ENCODE measurements at regions not wholly inside any gene's neighbourhood (a gene's known extent, or its start where the extent isn't known, plus 50 kb on each side); places are given as distances from the start of the nearest gene placed in this dataset.

GRCh38 chr22:47565607-47566006 lies 803.2 kb downstream of the TBC1D22A start:
- no peak for DNase-seq (ENCODE audit: low read depth)

GRCh38 chr22:47564651-47565434 lies 802.4 kb downstream of the TBC1D22A start:
- DNase-seq (ENCODE audit: low read depth), result no peak

- no peak for DNase-seq (ENCODE audit: low read depth)
Observed at GRCh38 chr22:47564158-47564450, 801.7 kb downstream of the TBC1D22A start.

- no peak for DNase-seq (ENCODE audit: low read depth)
Observed at GRCh38 chr22:47563406-47564157, 801.1 kb downstream of the TBC1D22A start.

GRCh38 chr22:47561766-47562165 lies 799.3 kb downstream of the TBC1D22A start:
- DNase-seq (ENCODE audit: low read depth), result no peak

- DNase-seq (ENCODE audit: low read depth), result no peak
Observed at GRCh38 chr22:47561115-47561675, 798.7 kb downstream of the TBC1D22A start.

GRCh38 chr22:47558828-47559700 lies 796.6 kb downstream of the TBC1D22A start:
- DNase-seq (ENCODE audit: low read depth), result no peak

GRCh38 chr22:47556473-47556872 lies 794.0 kb downstream of the TBC1D22A start:
- no peak for DNase-seq (ENCODE audit: low read depth)

- no peak for DNase-seq (ENCODE audit: low read depth)
Observed at GRCh38 chr22:47553436-47553835, 791.0 kb downstream of the TBC1D22A start.

- DNase-seq (ENCODE audit: low read depth), result no peak
Observed at GRCh38 chr22:47552541-47553205, 790.2 kb downstream of the TBC1D22A start.

- DNase-seq (ENCODE audit: low read depth), result no peak
Observed at GRCh38 chr22:47552024-47552423, 789.6 kb downstream of the TBC1D22A start.

GRCh38 chr22:47551431-47551775 lies 789.0 kb downstream of the TBC1D22A start:
- no peak for DNase-seq (ENCODE audit: low read depth)

- DNase-seq (ENCODE audit: low read depth), result no peak
Observed at GRCh38 chr22:47550524-47551430, 788.3 kb downstream of the TBC1D22A start.

GRCh38 chr22:47549741-47550340 lies 787.4 kb downstream of the TBC1D22A start:
- no peak for DNase-seq (ENCODE audit: low read depth)

GRCh38 chr22:47548953-47549740 lies 786.7 kb downstream of the TBC1D22A start:
- no peak for DNase-seq (ENCODE audit: low read depth)

GRCh38 chr22:47547881-47548650 lies 785.6 kb downstream of the TBC1D22A start:
- DNase-seq (ENCODE audit: low read depth), result no peak

GRCh38 chr22:47547239-47547661 lies 784.8 kb downstream of the TBC1D22A start:
- DNase-seq (ENCODE audit: low read depth), result no peak

GRCh38 chr22:47544696-47545095 lies 782.2 kb downstream of the TBC1D22A start:
- DNase-seq (ENCODE audit: low read depth), result no peak

GRCh38 chr22:47543447-47543846 lies 781.0 kb downstream of the TBC1D22A start:
- no peak for DNase-seq (ENCODE audit: low read depth)

Measured in stimulated activated CD8-positive, alpha-beta memory T cell treated with anti-CD3 and anti-CD28 coated beads, Interleukin-12 subunit alpha, Interleukin-12 subunit beta, amount 100 ng/mL, for 4 hours (primary cell).